ENCODE measurements at regions not wholly inside any gene's neighbourhood (a gene's known extent, or its start where the extent isn't known, plus 50 kb on each side); places are given as distances from the start of the nearest gene placed in this dataset.

DNA sequence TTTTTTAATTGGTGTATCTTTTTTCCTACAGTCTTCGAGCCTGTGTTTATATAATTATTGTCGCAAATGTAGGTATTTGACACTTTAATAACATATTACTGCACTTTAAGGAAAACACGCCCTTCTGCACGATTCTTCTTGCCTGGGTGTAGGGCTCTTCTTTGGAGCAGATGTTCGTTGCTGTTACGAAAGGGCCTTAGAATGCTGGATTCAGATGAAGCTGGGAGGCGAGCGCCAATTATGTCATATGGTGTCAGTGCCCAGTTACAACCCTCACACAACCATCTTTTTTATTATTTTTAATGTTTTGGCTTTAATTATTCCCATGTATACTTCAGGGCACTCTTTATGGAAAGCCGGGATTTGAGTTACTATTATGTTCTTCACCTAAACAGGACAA is 553.0 kb downstream of the EBF1 start:
- Histone ChIP-seq H3K79me2 (ENCODE audit: insufficient read depth, low read length) (no peaks in the 10 kb centered on the region), H3K9ac (ENCODE audit: low read length) (no peak overlapping the region), H3K4me3 (ENCODE audit: insufficient read depth, low read length, poor library complexity, severe bottlenecking) (no peak overlapping the region), H3K9me3 (ENCODE audit: insufficient read depth, low read length) (no peaks in the 10 kb centered on the region), H2AFZ (ENCODE audit: low read depth, low read length, severe bottlenecking) (no peak overlapping the region), H3K27me3 (ENCODE audit: low read length) (no peaks in the 10 kb centered on the region), H3K9me2 (replicated peaks; ENCODE audit: insufficient read depth, low read length) (no peaks in the 10 kb centered on the region), H3K27ac (ENCODE audit: low read depth, low read length) (no peak overlapping the region), H4K20me1 (ENCODE audit: low read depth, low read length) (no peaks in the 10 kb centered on the region), H3K4me2 (ENCODE audit: low read depth, low read length, poor library complexity, severe bottlenecking) (no peak overlapping the region), H3F3A (ENCODE audit: insufficient read depth) (no peaks in the 10 kb centered on the region), H3K36me3 (ENCODE audit: low read length) (no peaks in the 10 kb centered on the region)
- TF ChIP-seq, protein P1, sequence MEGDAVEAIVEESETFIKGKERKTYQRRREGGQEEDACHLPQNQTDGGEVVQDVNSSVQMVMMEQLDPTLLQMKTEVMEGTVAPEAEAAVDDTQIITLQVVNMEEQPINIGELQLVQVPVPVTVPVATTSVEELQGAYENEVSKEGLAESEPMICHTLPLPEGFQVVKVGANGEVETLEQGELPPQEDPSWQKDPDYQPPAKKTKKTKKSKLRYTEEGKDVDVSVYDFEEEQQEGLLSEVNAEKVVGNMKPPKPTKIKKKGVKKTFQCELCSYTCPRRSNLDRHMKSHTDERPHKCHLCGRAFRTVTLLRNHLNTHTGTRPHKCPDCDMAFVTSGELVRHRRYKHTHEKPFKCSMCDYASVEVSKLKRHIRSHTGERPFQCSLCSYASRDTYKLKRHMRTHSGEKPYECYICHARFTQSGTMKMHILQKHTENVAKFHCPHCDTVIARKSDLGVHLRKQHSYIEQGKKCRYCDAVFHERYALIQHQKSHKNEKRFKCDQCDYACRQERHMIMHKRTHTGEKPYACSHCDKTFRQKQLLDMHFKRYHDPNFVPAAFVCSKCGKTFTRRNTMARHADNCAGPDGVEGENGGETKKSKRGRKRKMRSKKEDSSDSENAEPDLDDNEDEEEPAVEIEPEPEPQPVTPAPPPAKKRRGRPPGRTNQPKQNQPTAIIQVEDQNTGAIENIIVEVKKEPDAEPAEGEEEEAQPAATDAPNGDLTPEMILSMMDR (IDR thresholded peaks at IDR 0.05; ENCODE audit: insufficient read depth, low read length, poor library complexity, severe bottlenecking): no peak
- no peak for TF ChIP-seq EZH2phosphoT487 (conservative IDR thresholded peaks at IDR 0.05; ENCODE audit: low read length)

DNA sequence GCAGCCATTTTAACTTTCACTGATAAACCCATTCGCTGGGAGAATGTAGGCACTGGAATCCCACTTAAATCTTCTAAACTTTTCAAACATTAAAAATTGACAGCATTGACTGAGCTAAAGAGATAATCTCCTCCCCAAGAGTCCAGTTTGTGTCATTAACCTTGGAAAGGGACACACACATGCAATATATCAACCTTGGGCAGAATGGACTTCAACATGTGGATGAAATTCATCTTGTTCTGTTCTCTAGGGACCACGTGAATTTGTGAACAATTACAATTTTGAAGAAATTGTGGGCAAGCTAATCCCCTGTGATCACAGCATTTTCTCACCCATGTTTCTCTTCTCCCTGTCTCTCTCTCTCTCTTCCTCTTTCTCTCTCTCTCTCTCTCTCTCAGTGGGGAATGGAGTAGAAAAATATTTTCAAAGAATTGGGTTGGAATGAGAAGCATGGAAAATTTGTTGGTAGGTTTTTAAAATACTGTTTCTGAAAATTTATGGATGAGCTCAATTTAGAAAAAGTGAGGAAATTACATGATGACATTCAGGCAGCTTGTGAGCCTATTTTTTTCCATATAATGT is 553.7 kb downstream of the EBF1 start:
- no peak overlapping the region for H3K4me2 ChIP-seq (ENCODE audit: low read depth, low read length, poor library complexity, severe bottlenecking)

DNA sequence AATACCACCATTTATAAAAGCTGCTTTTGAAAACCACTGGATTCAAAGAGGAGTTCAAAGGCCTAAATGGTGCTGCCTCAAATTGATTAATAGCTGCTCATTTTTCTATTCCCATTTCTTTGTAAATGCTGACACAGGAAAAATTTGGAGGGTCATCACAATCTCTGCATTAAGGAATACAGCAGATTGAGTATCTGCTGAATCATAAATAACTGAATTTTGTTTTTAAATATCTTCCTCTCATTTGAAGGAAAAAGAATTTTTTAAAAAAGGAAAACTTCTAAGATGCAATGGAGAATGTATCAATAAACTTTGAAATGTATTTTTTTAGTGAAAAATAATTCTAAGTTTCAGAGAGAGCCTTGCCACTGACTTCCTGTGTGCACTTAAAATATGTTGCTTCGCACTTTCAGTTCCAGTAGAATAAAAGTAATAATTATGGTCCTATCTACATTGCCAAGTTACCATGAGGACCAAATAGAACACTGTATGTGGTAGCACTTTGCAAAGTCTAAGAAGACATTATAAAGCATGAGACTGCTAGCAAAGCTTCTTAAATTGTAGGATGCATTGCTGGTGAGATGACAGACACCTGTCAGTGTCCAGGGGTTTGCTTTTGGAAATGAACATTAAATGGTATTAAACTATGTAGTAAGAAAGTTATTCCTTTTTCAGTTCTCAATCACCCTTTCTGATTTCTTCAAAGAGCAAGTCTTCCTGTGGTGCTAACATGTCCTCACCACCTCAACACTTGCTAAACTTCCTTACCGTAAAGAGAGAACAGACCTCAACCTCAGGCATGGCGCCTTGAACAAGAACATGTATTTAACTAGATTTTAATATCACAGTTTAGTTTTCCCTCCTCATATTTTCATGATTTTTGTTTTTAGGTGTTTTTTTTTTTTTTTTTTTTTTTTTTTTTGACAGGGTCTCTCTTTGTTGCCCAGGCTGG is 555.1 kb downstream of the EBF1 start:
- H3K9ac ChIP-seq (ENCODE audit: low read length): no peak overlapping the region
- no peaks in the 10 kb centered on the region for H3K9me3 ChIP-seq (ENCODE audit: insufficient read depth, low read length)
- no peaks in the 10 kb centered on the region for H3K27me3 ChIP-seq (ENCODE audit: low read length)
- H3K9me2 ChIP-seq (replicated peaks; ENCODE audit: insufficient read depth, low read length): no peaks in the 10 kb centered on the region
- H3K4me2 ChIP-seq (ENCODE audit: low read depth, low read length, poor library complexity, severe bottlenecking): no peak overlapping the region
- TF ChIP-seq, protein P1 (IDR thresholded peaks at IDR 0.05; ENCODE audit: insufficient read depth, low read length, poor library complexity, severe bottlenecking): no peak
- no peak for TF ChIP-seq EZH2phosphoT487 (conservative IDR thresholded peaks at IDR 0.05; ENCODE audit: low read length)
- H3F3A ChIP-seq (ENCODE audit: insufficient read depth): no peaks in the 10 kb centered on the region
- no peaks in the 10 kb centered on the region for H3K36me3 ChIP-seq (ENCODE audit: low read length)
- no peak overlapping the region for H3K27ac ChIP-seq (ENCODE audit: low read depth, low read length)
- H3K4me3 ChIP-seq (ENCODE audit: insufficient read depth, low read length, poor library complexity, severe bottlenecking): no peak overlapping the region
- H2AFZ ChIP-seq (ENCODE audit: low read depth, low read length, severe bottlenecking): no peak overlapping the region
- no peaks in the 10 kb centered on the region for H3K79me2 ChIP-seq (ENCODE audit: insufficient read depth, low read length)
- H4K20me1 ChIP-seq (ENCODE audit: low read depth, low read length): no peaks in the 10 kb centered on the region

More for the DNA sequence above, 553.7 kb downstream of the EBF1 start:
- no peaks in the 10 kb centered on the region for H4K20me1 ChIP-seq (ENCODE audit: low read depth, low read length)
- TF ChIP-seq EZH2phosphoT487 (conservative IDR thresholded peaks at IDR 0.05; ENCODE audit: low read length): no peak
- TF ChIP-seq, protein P1 (IDR thresholded peaks at IDR 0.05; ENCODE audit: insufficient read depth, low read length, poor library complexity, severe bottlenecking): no peak
- no peak overlapping the region for H2AFZ ChIP-seq (ENCODE audit: low read depth, low read length, severe bottlenecking)
- no peaks in the 10 kb centered on the region for H3F3A ChIP-seq (ENCODE audit: insufficient read depth)
- no peaks in the 10 kb centered on the region for H3K27me3 ChIP-seq (ENCODE audit: low read length)
- no peaks in the 10 kb centered on the region for H3K9me2 ChIP-seq (replicated peaks; ENCODE audit: insufficient read depth, low read length)
- H3K36me3 ChIP-seq (ENCODE audit: low read length): no peaks in the 10 kb centered on the region
- no peak overlapping the region for H3K9ac ChIP-seq (ENCODE audit: low read length)
- H3K27ac ChIP-seq (ENCODE audit: low read depth, low read length): no peak overlapping the region
- H3K79me2 ChIP-seq (ENCODE audit: insufficient read depth, low read length): no peaks in the 10 kb centered on the region
- no peaks in the 10 kb centered on the region for H3K9me3 ChIP-seq (ENCODE audit: insufficient read depth, low read length)
- H3K4me3 ChIP-seq (ENCODE audit: insufficient read depth, low read length, poor library complexity, severe bottlenecking): no peak overlapping the region

All from SU-DHL-6 (cell line).